HG03457 (cell line): ENCODE measurements at regions not wholly inside any gene's neighbourhood (a gene's known extent, or its start where the extent isn't known, plus 50 kb on each side); places are given as distances from the start of the nearest gene placed in this dataset.

Source experiments
- ATAC-seq: cut with Tn5 transposase; IDR thresholded peaks from one replicate; pipeline ENCODE4 v1.9.1; 2021; ENCODE audit warnings: moderate number of reproducible peaks; ENCODE audit not compliant: unreplicated experiment

DNA sequence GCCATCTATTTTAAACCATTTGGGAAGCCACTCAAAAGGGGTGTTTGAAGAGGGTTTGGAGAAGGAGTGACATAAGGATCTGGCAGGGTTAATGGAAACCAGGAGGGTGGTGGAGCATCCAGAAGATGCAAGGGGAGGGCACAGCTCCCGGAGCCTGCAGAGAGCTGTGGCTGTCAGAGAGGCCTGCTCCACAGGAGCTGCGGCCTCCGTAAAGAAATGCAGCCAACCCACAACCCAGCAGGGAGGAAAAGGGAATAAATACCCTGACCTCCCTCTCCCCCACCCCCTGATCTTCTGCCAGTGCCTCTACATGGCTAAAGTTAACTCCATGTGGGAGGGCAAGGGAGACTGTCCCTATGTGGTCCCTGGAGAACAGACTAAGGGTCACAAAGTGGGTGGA, 567.1 kb upstream of the POU3F3 start:
- ATAC-seq, result no peak

DNA sequence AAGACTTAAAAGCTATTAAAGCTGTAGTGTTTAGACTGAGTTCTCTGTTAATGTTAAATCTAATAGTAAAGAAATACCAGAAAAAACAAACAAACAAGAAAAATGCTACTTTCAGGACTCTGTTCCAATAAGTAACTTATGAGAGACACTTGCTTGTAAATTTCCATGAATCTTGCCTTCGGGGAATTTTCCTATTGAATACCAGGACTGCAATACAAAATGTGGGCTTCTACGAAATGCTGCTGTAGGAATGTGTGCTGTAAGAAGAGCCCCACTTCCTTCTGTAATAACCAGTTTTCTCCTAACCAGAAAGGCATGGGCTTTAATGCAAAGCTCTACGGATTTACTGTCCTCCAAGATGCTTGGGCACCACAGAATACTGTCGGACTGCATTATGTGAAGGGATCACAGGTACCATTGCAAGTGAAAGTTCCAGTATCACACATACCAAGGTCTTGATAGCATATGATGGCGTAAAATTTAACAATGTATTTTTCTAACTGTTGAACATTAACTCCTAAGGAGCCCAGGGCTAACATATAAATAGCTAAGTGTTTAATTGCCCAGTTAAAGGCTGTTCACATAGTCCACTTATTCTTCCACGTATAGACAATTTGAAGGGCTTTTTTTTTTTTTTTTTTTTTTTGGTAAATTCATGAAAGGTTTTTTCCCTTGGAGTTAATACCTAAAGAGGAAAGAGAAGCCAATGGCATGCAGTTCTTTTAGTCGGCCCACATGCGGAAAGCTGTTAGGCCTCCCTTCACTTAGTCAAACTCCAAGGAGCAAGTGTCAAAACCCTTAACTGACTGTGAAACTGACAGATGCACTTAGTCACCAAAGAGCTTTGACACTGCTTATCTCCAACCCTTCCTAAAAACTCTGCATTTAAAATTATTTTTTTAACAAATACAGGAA, 564.0 kb upstream of the POU3F3 start:
- no peak for ATAC-seq

DNA sequence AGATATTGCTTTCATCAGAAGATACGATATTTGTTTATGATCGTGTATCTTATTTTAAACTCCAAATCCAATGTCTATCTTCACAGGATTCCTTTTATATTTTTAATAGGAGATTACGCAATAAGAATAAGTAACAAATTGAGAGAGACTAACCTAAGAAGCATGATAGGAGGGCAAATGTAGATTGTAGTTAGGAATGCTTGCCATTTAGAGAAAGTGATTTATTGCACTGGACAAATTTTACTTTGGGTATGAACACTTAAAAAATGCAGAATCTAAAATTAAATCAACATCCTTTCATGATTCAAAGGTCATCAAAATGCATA, 563.4 kb upstream of the POU3F3 start:
- ATAC-seq, result no peak

DNA sequence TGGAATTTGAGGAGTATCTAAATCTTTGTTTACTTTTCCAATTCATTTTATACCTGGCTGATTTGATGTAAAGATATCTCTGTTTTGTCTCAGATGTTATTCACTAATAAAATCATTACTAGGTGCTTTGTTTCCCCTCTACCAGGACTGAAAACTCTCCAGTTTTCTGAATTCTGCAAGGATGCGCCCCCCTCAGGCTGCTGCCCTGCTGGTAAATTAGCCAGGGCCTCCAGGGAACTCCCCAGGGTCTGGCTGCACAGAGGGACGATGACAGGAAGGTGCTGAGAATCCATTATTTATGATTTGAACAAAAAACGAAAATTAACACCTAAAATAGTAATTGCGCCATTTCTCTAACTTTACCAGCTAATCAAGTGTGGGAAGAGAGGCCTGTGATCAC, 541.2 kb upstream of the POU3F3 start:
- no peak for ATAC-seq

DNA sequence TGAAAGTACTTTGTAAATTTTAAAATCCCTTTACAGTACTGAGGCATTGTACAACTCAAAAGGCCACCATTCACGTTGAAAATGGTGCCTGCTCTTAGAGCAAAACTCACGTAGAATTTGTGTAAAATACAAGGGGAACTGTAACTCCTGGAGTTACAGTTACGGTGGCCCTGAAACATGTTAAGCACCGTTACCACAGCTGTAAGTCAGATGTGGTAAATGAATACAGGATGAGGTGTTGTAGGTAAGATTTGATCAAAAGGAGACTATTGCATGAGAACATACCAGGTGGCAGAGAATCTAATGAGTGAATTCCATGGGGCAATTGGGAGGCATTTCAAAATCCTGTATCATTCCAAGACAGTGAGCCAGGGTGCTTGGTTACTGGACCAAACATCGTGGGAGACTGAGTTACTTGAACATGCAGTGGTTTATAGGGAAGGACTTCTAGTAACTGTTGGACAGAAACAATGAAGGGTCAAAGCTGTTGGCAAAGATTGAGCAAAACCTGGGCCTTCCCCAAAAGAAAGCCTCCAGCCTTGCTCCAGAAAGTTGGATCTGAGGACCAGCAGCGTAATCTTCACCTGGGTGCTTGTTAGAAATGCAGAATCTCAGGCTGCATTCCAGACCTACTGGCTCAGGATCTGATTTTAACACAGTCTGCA, 535.8 kb upstream of the POU3F3 start:
- ATAC-seq, result no peak

DNA sequence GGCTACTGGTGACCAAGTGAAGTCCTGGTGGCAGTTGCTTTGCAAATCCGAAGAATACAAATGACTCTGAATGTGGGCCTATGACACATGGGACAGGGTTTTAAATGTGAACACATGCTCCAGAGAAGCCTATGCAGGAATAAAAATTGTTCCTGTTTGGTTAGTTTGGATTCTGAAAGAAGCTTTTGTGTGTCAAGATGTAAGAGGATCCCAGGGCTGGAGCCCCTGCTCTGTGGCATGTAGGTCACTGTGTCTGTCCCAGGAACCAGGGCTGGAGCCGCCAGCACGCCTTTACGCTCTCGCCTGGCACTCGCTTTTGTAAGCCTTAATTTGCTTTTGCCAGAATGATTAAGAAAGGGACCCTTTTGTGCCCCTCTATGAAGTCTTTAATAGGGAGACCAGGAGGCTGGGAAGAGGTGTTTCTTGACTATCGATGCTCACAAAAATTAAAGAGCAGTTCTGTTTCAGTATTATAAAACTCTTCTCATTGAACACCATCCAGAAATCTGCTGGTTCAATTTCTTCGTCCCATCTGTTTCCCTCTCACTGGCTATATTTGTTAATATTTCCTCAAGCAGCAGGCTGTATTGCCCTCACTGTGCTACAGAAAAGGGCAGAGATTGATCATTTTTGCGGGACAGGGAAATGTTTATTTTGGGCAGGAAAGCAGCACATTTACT, 532.7 kb upstream of the POU3F3 start:
- ATAC-seq, result no peak

DNA sequence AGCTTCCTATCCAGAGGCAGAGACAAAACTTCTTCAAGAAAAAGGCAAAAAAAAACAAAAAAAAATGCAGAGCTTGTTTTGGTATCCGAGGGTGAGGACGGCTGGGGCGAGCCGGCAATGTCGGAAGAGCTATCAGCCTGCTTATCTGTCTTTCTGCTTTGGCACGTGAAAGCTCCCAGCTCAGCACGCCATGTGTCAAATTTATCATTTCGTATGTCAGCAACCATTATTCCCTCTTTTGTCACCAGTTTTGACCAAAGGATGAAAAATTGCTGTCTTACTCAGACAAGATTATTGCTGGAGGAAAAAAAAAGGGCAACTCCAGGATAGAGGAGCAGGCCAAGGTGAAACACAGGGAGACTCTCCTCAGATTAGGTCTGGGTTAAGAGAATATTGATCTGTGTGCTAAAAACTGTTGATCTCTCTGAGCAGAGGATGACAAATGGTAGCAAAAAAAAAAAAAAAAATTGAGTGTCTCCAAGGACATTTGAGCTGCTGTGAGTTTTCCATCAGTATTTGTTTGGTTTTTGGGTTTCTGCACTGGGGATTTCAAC, 532.0 kb upstream of the POU3F3 start:
- ATAC-seq, result no peak

DNA sequence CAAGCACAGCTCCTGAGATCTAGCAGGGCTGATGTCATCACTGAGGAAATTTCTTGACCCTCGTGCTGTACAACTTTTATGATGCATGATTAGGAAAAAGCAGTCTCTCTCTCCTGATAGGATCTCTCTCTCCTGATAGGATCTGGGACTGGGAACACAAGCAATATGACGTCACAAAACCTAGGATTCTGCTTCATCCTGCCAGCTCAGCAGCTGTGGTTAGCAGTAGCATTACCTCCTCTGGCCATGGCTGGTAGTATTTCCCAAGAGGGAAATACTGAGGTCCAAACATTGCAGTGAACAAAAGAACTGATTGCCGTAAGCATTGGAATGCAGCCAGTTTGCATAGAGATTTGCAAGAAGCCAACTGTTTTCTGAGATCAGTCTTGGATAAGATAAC, 521.2 kb upstream of the POU3F3 start:
- no peak for ATAC-seq

DNA sequence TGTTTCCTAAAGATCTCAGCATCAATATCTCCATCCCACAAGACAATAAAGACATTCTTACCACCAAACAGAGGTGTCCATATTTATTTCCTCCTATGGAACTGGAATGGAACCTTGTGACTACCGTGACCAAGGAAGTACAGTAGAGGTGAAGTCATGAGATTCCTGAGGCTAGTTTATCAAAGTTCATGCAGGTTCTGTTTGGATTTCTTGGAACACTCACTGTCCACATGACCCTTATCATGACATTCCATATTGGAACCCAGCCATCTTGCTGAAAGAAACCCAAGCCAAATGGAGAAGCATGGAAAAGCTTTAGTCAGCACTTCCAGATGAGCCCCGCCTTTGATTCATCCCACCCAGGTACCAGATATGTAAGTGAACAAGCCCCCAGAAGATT, 516.0 kb upstream of the POU3F3 start:
- no peak for ATAC-seq

DNA sequence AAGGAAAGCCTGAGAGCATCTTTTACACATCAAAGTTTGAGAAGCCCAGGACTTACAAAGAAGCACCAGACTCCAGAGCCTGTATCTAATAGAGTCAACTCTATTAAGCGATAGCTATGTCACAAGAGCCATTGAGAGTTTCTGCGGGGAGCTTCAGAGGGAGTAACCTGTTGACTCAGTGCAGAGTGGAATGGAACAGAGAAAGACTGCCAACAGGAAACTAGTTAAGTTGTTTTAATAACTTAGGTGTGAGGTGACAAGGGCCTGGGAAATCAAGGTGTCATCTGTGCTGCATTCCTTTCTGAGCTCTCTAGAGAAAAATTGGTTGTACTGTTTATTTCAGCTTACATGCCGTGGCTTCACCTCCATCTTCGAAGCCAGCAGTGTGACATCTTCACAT, 513.8 kb upstream of the POU3F3 start:
- no peak for ATAC-seq

DNA sequence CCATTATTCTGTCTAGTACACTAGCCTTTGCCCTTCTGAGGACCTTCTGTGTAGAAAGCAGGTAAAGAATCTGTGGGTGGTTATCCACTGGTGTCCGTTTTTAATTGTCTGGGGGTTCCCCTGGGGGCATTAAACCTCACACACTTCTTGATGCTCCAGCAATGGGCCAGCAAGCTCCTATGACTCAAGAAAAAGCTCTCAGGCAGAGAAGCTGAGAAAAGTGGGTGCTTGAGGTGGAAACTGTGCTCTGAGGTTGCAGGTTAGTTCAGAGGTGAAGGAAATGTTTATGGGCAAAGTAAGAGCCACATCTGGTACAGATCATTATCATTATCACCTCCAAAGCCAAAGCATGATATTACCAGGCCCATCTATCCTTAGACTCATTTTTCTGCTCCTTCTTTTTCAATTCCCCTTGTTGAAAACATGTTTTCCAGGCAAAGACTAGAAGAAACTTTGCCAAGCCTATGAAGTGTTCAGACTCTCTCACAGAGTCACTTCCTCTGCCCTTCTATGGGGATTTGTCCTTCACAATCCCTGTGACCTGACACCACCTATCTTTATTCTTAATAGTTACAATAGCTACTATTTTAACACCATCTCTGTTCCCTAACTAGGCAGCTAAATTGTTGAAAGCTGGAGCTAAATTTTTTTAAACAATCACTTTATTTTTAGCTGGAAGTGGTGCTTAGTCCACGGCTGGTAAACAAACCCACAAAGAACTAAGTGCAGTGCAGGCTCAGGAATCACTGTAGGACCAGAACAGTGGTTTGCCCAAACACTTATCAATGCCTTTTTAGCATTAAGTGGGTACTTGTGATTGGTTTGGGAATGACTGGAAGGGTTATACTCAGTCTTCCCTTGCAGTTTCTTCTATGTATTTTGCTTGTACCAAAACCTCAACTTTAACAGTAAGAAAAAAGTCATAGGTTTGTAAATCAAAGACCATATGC, 512.8 kb upstream of the POU3F3 start:
- ATAC-seq, result no peak

DNA sequence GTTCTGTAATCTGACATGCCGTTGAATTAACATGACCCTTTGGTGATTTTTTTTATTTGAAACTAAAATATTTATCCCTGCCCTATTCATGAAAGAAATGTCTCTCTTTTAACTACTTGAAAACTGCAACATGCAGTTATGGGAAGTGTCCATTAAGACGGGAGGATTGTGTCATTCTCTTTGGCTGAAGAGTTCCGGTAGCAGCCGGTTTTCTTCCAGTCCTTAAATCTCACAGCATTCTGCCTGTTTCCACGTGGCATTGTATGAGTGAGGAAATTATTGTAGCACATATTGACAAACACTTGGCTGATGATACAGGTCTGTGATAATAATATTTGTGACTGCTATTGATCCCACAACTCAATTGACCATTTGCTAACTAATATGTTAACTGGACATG, 509.6 kb upstream of the POU3F3 start:
- ATAC-seq, result no peak

DNA sequence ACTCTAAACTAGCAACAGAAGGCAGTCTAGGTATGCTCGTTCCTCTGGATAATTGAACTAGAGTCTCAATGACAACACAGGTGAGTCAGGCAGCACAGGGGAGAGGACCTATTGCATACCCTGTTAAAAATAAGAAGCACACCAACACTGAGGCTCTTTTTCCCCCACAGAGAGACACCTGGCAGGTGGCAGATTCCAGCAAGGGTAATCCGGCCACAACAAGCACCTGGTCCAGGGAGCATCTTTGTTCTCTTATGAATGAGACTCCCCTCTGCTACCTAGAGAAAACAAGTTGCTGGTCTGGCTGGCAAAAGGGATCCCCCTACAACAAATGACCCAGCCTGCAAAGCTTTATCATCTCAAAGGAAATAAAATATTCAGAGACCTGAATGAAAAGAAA, 508.9 kb upstream of the POU3F3 start:
- ATAC-seq, result no peak

DNA sequence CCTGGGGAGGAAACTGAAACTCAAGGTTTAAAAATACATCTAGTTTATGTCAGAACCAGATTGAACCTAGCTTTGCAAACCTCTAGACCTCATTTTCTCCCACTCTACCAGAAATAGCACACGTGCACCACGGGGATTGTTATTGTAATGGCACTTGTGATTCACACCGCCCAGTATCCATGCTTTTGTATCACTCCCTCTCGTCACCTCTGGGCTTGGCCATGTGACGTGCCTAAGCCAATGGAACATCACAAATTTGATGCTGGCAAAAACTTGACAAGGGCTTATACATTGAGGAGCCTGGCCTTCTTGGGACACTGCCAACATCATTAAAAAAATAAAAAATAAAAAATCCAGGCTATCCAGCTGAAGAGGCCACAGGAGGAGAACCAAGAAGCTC, 495.8 kb upstream of the POU3F3 start:
- no peak for ATAC-seq

DNA sequence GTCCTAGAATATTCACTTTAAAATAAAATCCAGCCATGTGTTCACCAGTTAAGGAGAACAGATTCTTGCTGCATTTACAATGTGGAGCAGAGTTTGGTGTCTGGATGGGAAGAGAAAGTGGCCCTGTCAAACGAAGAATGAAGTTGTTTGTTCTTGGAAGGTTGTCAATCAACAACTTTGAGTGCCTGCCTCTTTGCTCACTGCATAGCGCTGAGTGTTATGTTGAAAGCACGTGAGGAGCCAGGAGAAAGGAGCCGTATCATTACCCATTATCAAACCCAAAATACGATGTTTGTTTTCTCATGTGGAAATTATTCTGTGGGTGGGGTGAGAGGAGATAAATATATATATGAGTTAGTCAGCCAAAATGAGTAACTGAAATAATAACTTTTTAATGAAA, 492.5 kb upstream of the POU3F3 start:
- ATAC-seq, result no peak

DNA sequence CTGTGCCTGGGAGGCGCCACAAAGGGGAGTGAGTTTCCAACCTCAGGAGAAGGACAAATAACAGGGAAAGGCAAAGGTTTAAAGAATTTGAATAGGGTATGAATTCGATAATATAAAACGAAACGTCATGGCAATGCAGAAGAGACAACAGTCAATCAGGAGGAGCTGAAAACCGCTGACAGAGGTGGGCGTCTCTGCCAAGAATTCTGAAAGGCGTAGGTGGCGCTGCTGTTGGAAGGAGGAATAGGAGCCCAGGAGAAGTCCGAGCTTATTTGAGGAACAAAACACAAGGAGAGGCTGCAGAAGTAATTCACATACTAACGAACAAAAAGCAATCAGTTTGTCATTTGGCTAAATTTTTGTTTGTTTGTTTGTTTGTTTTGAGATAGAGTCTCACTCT, 485.8 kb upstream of the POU3F3 start:
- ATAC-seq, result no peak

DNA sequence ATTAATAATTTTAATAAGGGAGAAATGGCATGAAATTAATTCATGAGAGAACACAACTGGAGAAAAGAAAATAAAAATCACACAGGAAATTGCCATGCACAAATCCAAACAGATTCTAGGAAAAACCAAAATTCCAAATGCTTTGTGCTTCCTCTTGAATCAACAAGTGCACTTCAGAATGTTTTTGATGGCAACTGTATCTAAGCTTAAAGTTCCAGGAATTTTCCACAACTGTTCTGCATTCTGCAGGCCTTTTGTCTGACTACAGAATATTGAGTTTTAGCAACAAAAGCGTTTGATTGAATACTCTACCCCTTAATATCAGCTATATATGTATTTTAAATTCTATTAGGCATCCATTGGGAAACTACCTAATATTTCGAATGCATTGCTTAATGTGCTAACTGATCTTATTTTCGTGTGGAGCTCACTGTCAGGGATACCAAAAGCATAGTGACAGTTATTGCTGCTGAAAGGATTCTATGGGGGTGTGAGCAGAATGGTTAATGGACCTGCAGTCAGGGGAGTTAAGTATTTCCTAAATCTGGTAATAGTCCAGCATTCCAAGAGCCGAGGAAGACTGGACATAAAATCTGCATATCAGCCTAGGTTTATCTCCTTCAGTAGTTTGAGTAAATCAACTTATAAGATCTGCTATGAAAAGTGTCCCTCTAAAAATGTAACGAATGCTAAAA, 482.7 kb upstream of the POU3F3 start:
- no peak for ATAC-seq

DNA sequence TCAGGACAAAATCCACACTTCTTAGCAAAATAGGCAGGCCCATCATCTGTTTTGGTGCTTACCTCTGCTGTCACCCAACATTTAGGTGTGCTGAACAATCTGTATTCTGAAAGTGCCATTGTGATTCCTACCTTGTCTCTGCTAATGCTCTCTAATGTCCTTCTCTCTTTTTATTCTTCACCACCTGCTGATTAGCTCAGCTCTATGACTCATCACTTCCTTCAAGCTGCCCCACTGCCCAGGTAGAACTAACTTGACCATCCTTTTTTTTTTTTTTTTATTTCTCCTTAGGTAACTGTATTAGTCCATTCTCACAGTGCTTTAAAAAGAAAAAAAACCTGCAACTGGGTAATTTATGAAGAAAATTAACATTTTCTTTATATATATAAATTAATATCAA, 478.7 kb upstream of the POU3F3 start:
- ATAC-seq, result no peak

DNA sequence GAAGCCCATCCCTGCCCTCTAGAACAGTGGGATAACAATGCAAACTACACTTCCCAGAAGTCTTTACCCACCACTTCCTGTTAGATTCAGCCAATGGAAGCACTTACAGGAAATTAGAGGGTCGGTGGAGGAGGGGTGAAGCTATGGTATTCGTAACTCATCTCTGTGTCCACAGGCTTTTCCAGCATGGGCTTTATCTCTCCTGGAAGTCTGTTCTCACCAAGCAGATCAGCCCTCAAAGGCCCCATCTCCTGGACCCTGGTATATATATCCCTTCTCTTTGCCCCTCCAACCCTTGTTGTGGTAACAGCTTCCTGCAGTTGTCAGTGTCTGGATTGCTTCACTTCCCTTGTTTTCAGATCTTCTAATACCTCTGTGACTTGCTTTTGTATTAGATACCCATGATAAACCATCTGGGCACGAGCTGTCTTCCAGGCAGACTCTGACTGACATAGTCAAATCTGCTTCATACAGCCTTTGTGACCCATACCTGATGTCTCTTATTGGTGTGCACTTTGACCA, 475.0 kb upstream of the POU3F3 start:
- ATAC-seq, result no peak

DNA sequence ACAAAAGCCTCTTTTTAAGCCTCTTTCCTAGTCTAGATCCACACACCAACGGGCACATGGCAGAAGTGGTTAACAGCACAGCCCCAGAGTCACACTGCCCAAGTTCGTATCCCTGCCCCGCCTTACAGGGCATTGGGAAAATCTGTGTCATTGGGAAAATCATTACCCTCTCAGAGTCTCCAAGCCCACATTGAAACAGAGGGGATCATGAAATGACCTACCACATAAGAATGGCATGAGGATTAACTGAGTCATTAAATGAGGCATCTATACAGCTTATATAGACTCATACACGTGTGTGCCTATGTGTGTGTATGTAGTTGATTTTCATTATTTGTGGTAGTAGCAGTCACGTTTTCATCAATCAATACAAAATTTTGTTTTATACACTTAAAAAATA, 469.0 kb upstream of the POU3F3 start:
- no peak for ATAC-seq
